HG02798 (cell line): ENCODE measurements at regions not wholly inside any gene's neighbourhood (a gene's known extent, or its start where the extent isn't known, plus 50 kb on each side); places are given as distances from the start of the nearest gene placed in this dataset.
"Not testable (repeated sequence)": the region's sequence is repeated elsewhere in the genome, so short reads cannot be mapped to it uniquely, and the experiment has no call there.

Source experiments
- ATAC-seq: cut with Tn5 transposase; IDR thresholded peaks from one replicate; pipeline ENCODE4 v1.9.1; 2021; ENCODE audit warnings: mild to moderate bottlenecking; ENCODE audit not compliant: unreplicated experiment, poor library complexity

GRCh38 chr4:122973465-122973864 is 51.1 kb upstream of the NUDT6 start:
- ATAC-seq, result no peak

- no peak for ATAC-seq
Measured at GRCh38 chr4:122976111-122976510, 53.7 kb upstream of the NUDT6 start.

GRCh38 chr4:122977103-122977502 is 54.7 kb upstream of the NUDT6 start:
- ATAC-seq, result no peak

- ATAC-seq, result no peak
Measured at GRCh38 chr4:122978109-122978508, 55.7 kb upstream of the NUDT6 start.

GRCh38 chr4:122978789-122979188 is 56.4 kb upstream of the NUDT6 start:
- ATAC-seq, result no peak

- no peak for ATAC-seq
Measured at GRCh38 chr4:122980860-122981259, 58.5 kb upstream of the NUDT6 start.

GRCh38 chr4:122988696-122989095 is 66.3 kb upstream of the NUDT6 start:
- ATAC-seq, result no peak

GRCh38 chr4:122990891-122991290 is 68.5 kb upstream of the NUDT6 start:
- ATAC-seq, result no peak

GRCh38 chr4:122992057-122992456 is 69.7 kb upstream of the NUDT6 start:
- no peak for ATAC-seq

- no peak for ATAC-seq
Measured at GRCh38 chr4:122992641-122993040, 70.2 kb upstream of the NUDT6 start.

- ATAC-seq, result no peak
Measured at GRCh38 chr4:122996350-122996749, 74.0 kb upstream of the NUDT6 start.

GRCh38 chr4:122997463-122998101 is 75.2 kb upstream of the NUDT6 start:
- ATAC-seq, result no peak

GRCh38 chr4:123004079-123004478 is 81.7 kb upstream of the NUDT6 start:
- not testable (repeated sequence) for ATAC-seq

- not testable (repeated sequence) for ATAC-seq
Measured at GRCh38 chr4:123005126-123005525, 82.7 kb upstream of the NUDT6 start.

GRCh38 chr4:123007679-123008078 is 85.3 kb upstream of the NUDT6 start:
- no peak for ATAC-seq

- ATAC-seq, result not testable (repeated sequence)
Measured at GRCh38 chr4:123012416-123012815, 90.0 kb upstream of the NUDT6 start.

- ATAC-seq, result no peak
Measured at GRCh38 chr4:123014038-123014437, 91.6 kb upstream of the NUDT6 start.

- ATAC-seq, result no peak
Measured at GRCh38 chr4:123017078-123017477, 94.7 kb upstream of the NUDT6 start.

GRCh38 chr4:123017636-123018395 is 95.4 kb upstream of the NUDT6 start:
- no peak for ATAC-seq

- no peak for ATAC-seq
Measured at GRCh38 chr4:123018396-123018775, 96.0 kb upstream of the NUDT6 start.

- ATAC-seq, result no peak
Measured at GRCh38 chr4:123020285-123020684, 97.9 kb upstream of the NUDT6 start.

- no peak for ATAC-seq
Measured at GRCh38 chr4:123023647-123024046, 101.2 kb upstream of the NUDT6 start.
